Posterior cingulate gyrus (tissue), 11 donors: ENCODE measurements at regions not wholly inside any gene's neighbourhood (a gene's known extent, or its start where the extent isn't known, plus 50 kb on each side); places are given as distances from the start of the nearest gene placed in this dataset.
A peak's percentile ranks its signal among the peaks of the same experiment; 100 is the strongest.

Source experiments
- DNase-seq, 10 donors: peaks; one replicate each; pipeline versions ENCODE4 v3.0.0 to v3.0.0-alpha.2; 2020 to 2021; ENCODE audit warnings: mixed read lengths in 3 of 10
- intact Hi-C: fragments of 100-400 bp; cut with DNase I; formaldehyde crosslinking; loops from one replicate; pipeline ENCODE4 v1.15.1; 2023

DNA sequence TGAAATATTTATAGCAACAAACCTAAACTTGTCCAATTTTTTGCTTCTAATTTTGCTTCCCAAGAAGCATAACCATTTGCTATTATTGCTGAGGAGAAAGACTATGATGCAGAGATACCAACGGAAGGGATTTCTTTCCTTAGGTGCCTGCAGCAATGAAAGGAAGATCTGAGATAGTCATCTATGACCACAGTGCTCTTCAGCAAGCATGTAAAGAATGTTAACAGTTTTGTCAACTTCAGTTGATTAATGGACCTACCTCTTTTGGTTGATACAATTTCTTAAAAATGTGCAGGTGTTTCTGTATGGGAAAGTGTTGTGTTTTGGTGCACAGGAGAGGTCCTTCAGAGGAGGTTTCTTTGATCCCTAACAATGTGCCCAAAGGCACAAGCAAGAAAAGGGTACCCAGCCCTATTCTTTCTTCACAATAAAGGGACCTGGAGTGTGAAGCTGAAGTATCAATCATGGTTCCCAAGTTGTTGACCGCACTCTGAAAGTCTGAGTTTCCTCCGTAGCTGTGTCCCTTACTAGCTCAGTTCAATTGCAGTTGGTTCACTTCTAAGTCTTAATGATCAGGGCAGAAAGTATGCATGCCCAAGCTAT, 307.7 kb upstream of the KCNH8 start:
- no peak for DNase-seq
- intact Hi-C loops, result no loop called here

DNA sequence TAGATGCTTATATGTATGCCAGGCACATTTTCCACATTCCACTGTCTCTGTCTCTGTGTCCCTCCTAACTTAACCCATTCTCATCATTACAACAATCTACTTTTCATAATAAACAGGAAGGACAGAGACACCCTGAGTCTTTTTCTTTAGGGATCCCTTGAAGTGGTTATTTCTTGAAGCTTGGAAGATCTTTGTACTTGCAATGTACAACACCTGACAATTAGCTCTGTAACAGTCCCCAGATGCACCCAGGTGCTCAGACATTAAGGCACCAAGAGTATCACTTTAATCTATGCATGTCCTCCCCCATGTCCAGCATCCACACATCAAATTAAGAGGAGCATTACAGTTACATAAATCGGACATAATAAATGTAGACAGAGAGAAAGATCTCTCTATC, 309.6 kb upstream of the KCNH8 start:
- no peak for DNase-seq
- intact Hi-C loops, result no loop called here

DNA sequence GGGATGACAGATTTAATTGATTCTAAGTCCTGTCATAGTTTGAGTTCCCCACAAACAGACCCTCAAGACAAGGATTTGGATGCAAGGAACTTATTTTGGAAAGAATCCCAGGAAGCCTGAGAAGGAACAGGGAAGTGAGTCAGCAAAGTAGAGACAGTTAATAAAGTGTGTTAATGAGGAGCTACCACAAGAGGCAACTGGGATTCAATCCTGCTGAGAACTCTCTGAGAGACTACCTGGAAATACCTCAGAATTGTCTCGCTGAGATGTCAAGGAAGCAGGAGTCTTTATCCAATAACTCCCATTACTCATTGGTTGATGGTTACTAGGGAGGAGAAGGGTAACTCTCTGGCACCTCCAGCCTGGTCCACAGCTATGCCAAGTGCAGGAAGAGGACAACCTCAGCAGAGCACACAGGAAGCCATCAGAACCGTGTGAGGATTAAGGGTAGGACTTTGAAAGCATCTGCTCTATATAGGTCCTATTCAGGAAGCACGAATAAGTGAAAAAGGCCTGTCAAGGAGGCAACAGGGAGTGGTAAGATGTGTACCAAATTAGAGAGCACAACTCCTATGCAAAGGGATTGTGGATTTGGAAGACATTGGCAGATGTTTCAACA, 311.1 kb upstream of the KCNH8 start:
- intact Hi-C loops, result no loop called here
- peak in 1 of 10 donors; percentile 42 for DNase-seq

DNA sequence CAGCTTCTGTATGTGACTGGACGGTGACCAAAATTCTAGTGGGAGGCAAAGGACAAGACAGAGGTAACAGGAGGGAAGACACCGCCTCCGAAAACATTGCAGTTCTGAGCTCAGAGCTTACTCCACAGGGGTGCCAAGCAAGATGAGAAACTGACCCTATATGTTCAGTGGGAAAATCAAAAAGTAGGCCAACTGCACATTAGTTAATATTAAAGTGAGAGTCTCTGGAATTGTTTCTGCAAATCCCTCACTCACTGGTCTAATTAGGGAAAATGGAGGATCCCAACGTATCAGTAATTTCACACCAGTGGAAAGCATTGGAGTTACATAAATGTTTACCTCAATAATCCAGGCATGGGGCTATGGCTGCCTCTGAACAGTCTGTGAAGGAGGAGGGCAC, 313.3 kb upstream of the KCNH8 start:
- intact Hi-C loops, result no loop called here
- no peak for DNase-seq

GRCh38 chr3:18830087-18830486, 318.2 kb upstream of the KCNH8 start:
- intact Hi-C loops, result no loop called here
- no peak for DNase-seq

DNA sequence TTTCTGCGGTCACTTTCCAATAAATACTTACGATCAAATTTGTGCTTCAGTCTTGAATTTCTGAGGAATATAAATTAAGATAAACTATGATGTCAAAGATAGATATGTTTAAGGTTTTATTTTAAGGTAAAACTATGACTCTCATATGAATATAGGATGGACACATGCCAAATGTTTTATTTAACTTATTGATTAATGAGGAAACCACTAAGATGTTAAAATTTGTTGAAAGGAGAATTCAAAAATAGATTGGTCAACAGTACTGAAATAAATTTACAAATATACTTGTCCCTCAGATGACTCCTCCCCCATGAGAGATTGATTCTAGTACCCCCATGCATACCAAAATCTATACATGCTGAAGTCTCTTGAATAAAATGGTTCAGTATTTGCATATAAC, 319.7 kb upstream of the KCNH8 start:
- intact Hi-C loops, result no loop called here
- no peak for DNase-seq

DNA sequence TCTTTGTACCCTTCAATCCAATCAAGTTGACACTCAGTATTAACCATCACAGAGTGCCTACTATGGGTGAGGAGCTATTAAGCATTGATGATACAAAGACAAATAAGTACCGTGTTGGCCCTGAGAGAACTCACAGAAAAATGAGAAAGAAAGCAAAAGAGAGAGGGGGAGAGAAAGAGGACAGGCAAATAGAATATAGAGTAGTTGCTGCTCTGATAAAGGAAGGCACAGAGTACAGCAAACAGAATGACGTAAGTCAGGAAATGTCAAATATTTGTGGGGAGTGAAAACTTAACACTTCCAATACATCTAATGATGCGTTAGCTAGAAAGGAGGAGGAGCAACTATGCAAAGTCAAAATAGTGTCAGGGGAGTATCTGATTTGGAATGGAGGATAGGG, 320.6 kb upstream of the KCNH8 start:
- no peak for DNase-seq
- intact Hi-C loops, result no loop called here

GRCh38 chr3:18825665-18826064, 322.6 kb upstream of the KCNH8 start:
- no peak for DNase-seq
- intact Hi-C loops, result no loop called here

GRCh38 chr3:18813300-18813699, 335.0 kb upstream of the KCNH8 start:
- no peak for DNase-seq
- intact Hi-C loops, result no loop called here

DNA sequence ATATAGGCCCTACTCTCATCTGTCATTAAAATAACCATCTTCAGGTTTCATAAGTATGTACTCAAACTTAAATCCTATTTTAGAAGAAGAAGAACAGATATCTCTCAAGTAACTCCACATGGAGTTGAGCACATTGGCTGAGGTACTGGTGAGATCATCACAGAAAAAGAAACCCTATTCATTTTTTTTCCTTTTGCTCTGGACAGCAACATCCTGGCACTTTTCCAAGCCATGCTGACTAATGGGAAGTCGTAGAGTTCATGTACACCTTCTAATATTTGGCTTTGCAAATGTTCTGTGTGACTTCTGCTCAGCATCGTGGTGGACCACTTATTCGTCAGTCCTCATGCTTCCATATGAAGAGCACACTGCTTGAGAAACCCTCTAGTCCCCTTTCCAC, 336.0 kb upstream of the KCNH8 start:
- intact Hi-C loops, result no loop called here
- no peak for DNase-seq

DNA sequence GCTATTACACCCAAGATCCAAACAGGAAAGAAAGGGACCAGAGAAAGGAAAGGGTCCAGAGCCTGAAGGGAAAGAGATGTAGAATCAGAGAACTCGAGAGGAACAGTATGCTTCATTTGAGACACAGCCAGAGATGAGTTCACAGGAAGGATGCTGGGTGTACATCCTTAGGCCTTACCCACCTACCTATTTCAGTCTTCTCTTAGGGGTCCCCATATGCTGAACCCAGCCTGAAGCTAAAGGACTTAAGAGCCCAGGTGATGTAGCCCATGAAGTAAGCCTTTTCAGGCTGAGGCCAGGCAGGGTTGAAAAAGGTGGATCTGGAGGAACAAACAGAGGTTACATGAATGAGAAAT, 338.0 kb upstream of the KCNH8 start:
- intact Hi-C loops, result no loop called here
- no peak for DNase-seq

DNA sequence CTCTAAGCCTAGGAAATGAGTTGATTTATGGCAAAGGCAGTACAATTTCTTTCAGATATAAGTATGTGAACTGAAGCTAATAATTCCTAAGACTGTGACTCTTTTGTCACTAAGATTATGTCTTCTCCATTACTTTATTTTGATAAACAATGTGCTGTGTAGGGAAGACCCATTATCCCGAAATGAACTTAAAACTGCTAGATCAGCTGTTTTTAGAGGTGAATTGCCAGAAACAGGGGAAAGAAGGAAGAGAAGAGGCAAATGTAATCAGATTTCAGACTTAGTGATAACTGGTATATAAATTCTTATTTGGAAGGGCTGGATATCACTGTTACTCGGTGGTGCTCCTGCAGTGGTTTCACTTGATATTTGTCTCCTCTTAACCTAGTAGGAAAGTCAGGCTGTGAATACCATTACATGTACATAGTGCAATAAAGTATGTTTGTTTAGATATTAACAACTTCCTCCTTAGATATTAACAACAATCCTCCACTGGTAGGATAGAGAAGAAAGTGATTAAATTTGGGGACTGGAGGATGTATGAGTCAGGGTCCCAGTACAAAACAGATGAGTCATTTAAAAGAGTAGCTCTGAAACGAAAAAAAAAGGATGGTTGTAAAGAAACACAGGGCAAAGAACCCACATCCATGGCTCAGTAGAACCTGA, 338.5 kb upstream of the KCNH8 start:
- intact Hi-C loops, result no loop called here
- no peak for DNase-seq

- intact Hi-C loops, result no loop called here
- DNase-seq, result no peak
Measured at GRCh38 chr3:18808429-18808828, 339.9 kb upstream of the KCNH8 start.

GRCh38 chr3:18807593-18807992, 340.7 kb upstream of the KCNH8 start:
- intact Hi-C loops, result no loop called here
- DNase-seq, result no peak

- no peak for DNase-seq
- intact Hi-C loops, result no loop called here
Measured at GRCh38 chr3:18806633-18807032, 341.7 kb upstream of the KCNH8 start.

DNA sequence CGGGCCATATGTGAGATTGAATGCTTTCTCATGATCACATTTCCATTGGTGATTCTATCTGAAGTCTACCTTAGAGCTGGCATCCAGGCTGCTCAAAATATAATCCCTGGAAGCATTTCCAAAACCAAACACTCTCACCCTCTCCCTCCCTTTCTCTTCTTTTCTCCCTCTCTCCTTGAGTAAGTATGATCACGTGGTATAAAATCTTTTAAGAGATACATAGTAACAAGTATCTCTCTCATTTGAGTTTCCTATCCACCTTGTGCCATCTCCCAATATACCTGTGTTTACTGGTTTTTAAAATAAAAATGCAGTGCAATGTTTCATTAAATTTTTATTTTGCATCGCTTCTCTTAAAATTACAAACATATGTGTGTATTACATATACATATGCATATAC, 350.9 kb upstream of the KCNH8 start:
- intact Hi-C loops, result no loop called here
- DNase-seq, result no peak

- intact Hi-C loops, result no loop called here
- DNase-seq, result no peak
Measured at GRCh38 chr3:18795078-18795477, 353.2 kb upstream of the KCNH8 start.

- intact Hi-C loops, result no loop called here
- peak in 3 of 10 donors; percentile 47 to 67 (median 48) for DNase-seq
Measured at GRCh38 chr3:18791752-18792151, 356.6 kb upstream of the KCNH8 start.

- intact Hi-C loops, result no loop called here
- DNase-seq, result no peak
Measured at GRCh38 chr3:18791182-18791581, 357.1 kb upstream of the KCNH8 start.

GRCh38 chr3:18790384-18790783, 357.9 kb upstream of the KCNH8 start:
- DNase-seq, result no peak

DNA sequence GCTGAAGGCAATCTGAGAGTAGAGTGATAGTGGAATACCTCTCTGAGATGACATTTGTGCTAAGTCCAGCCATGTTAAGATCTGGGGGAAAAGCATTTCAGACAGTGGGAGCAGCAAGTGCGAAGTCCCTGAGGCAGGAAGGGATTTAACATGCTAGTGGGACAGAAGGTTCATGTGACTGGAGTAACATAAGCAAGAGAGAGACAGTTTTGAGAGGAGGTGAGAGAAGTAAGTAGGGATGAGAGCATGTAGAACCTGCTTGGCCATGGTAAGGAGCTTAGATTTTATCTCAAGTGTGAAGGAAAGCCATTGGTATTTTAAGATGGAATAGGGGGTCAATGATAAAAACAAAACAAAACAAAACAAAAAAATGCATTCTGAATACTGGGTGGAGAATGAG, 358.6 kb upstream of the KCNH8 start:
- intact Hi-C loops, result no loop called here
- no peak for DNase-seq

More at GRCh38 chr3:18790384-18790783, 357.9 kb upstream of the KCNH8 start:
- intact Hi-C loops, result no loop called here

GRCh38 chr3:18787441-18787840, 360.9 kb upstream of the KCNH8 start:
- intact Hi-C loops, result no loop called here
- DNase-seq, result no peak
